Body of pancreas (tissue), 4 donors: ENCODE measurements at regions not wholly inside any gene's neighbourhood (a gene's known extent, or its start where the extent isn't known, plus 50 kb on each side); places are given as distances from the start of the nearest gene placed in this dataset.

ENCODE experiments used
- ATAC-seq: fragments of 150-250 bp; one replicate; pipeline ENCODE4 v1.9.1; 2016
- DNase-seq, 4 donors: peaks; one replicate each; pipeline ENCODE4 v3.0.0-alpha.2; 2019
- H3K27ac ChIP-seq, 4 donors: fragments of 200-600 bp; sonication (generic); 1 replicate in 3 of 4; 2 replicates in 1 of 4; pipeline versions ENCODE4 v1.5.1 to v1.6.1; 2016 to 2019; ENCODE audit warnings: mild to moderate bottlenecking in 1 of 4, mixed read lengths in 1 of 4, moderate library complexity in 1 of 4
- H3K27me3 ChIP-seq, 2 donors: fragments of 200-600 bp; sonication (generic); one replicate each; pipeline ENCODE4 v1.6.0; 2016; ENCODE audit warnings: mild to moderate bottlenecking in 1 of 2
- H3K36me3 ChIP-seq, 2 donors: fragments of 200-600 bp; sonication (generic); replicated peaks in 1 of 2; 2 replicates each; pipeline ENCODE4 v1.5.1; 2016; ENCODE audit warnings: low read depth in 2 of 2; ENCODE audit not compliant: insufficient read depth in 1 of 2
- H3K4me1 ChIP-seq: fragments of 200-600 bp; sonication (generic); one replicate; pipeline ENCODE4 v1.6.0; 2016
- H3K4me3 ChIP-seq, 2 donors: fragments of 200-600 bp; sonication (generic); 1 replicate in 1 of 2; 2 replicates in 1 of 2; pipeline ENCODE4 v1.5.1; 2016 to 2019
- H3K9me3 ChIP-seq, 3 donors: fragments of 200-600 bp; sonication (generic); 1 replicate in 2 of 3; 2 replicates in 1 of 3; pipeline ENCODE4 v1.5.1; 2016
- POLR2A ChIP-seq, 3 donors: fragments of 450-650 bp; IDR thresholded peaks; one replicate each; pipeline ENCODE4 v1.6.1; 2016; ENCODE audit warnings: antibody characterized with exemption in 3 of 3, mild to moderate bottlenecking in 2 of 3
- WGBS, 2 donors: methylation state at CpG; one replicate each; pipeline ENCODE4 v1.1.5; 2017; 5-methylcytosine and 5-hydroxymethylcytosine counted together
- intact Hi-C: fragments of 100-400 bp; cut with DNase I; formaldehyde crosslinking; loops from one replicate; pipeline ENCODE4 v1.15.1; 2023
- TF ChIP-seq, protein P1 (sequence below), 7 experiments: fragments of 450-650 bp in 4 of 7; fragments of 200-600 bp in 3 of 7; sonication (generic) in 3 of 7; IDR thresholded peaks; one replicate each; pipeline ENCODE4 v1.5.1; 2016 to 2019; ENCODE audit warnings: antibody characterized with exemption in 7 of 7

- intact Hi-C loops, result no loop called here
- H3K27me3 ChIP-seq, result no peaks in the 10 kb centered on the region
- no peak overlapping the region for H3K27ac ChIP-seq
- TF ChIP-seq POLR2A (IDR thresholded peaks at IDR 0.05), result no peak
- TF ChIP-seq, protein P1, sequence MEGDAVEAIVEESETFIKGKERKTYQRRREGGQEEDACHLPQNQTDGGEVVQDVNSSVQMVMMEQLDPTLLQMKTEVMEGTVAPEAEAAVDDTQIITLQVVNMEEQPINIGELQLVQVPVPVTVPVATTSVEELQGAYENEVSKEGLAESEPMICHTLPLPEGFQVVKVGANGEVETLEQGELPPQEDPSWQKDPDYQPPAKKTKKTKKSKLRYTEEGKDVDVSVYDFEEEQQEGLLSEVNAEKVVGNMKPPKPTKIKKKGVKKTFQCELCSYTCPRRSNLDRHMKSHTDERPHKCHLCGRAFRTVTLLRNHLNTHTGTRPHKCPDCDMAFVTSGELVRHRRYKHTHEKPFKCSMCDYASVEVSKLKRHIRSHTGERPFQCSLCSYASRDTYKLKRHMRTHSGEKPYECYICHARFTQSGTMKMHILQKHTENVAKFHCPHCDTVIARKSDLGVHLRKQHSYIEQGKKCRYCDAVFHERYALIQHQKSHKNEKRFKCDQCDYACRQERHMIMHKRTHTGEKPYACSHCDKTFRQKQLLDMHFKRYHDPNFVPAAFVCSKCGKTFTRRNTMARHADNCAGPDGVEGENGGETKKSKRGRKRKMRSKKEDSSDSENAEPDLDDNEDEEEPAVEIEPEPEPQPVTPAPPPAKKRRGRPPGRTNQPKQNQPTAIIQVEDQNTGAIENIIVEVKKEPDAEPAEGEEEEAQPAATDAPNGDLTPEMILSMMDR (IDR thresholded peaks at IDR 0.05), result no peak
- DNase-seq, result no peak
- H3K4me3 ChIP-seq, result no peak overlapping the region
- H3K36me3 ChIP-seq, result no peaks in the 10 kb centered on the region
- H3K9me3 ChIP-seq, result no peaks in the 10 kb centered on the region
- no peak for ATAC-seq
- WGBS, 2 donors, result 39 to 64% methylated on average over 3 to 4 of the region's 4 CpGs
- no peaks in the 10 kb centered on the region for H3K4me1 ChIP-seq
Measured at GRCh38 chr2:136236019-136236418, 118.1 kb upstream of the CXCR4 start.

GRCh38 chr2:136235546-136235945 is 117.6 kb upstream of the CXCR4 start:
- H3K36me3 ChIP-seq, result no peaks in the 10 kb centered on the region
- no peak for ATAC-seq
- intact Hi-C loops, result no loop called here
- TF ChIP-seq, protein P1 (IDR thresholded peaks at IDR 0.05), result no peak
- no peak for TF ChIP-seq POLR2A (IDR thresholded peaks at IDR 0.05)
- WGBS, 2 donors, result 64 to 66% methylated on average over 4 of the region's 4 CpGs
- H3K27me3 ChIP-seq, result no peaks in the 10 kb centered on the region
- H3K4me3 ChIP-seq, result no peak overlapping the region
- H3K4me1 ChIP-seq, result no peaks in the 10 kb centered on the region
- DNase-seq, result no peak
- no peak overlapping the region for H3K27ac ChIP-seq
- no peaks in the 10 kb centered on the region for H3K9me3 ChIP-seq

- Histone ChIP-seq H3K27ac (no peak overlapping the region), H3K4me1 (no peaks in the 10 kb centered on the region), H3K27me3 (no peaks in the 10 kb centered on the region), H3K36me3 (no peaks in the 10 kb centered on the region), H3K4me3 (no peak overlapping the region), H3K9me3 (no peaks in the 10 kb centered on the region)
- DNase-seq (no peak), ATAC-seq (no peak)
- no peak for TF ChIP-seq POLR2A (IDR thresholded peaks at IDR 0.05)
- TF ChIP-seq, protein P1 (IDR thresholded peaks at IDR 0.05), result no peak
- intact Hi-C loops, result no loop called here
- WGBS, 2 donors, result 77 to 83% methylated on average over 7 of the region's 7 CpGs
Measured at GRCh38 chr2:136234261-136234660, 116.3 kb upstream of the CXCR4 start.

- TF ChIP-seq POLR2A (IDR thresholded peaks at IDR 0.05), result no peak
- TF ChIP-seq, protein P1 (IDR thresholded peaks at IDR 0.05), result no peak
- Histone ChIP-seq H3K4me3 (no peak overlapping the region), H3K27ac (no peak overlapping the region), H3K36me3 (no peaks in the 10 kb centered on the region), H3K9me3 (no peaks in the 10 kb centered on the region), H3K4me1 (no peaks in the 10 kb centered on the region), H3K27me3 (no peaks in the 10 kb centered on the region)
- intact Hi-C loops, result no loop called here
- DNase-seq (no peak), ATAC-seq (no peak)
Measured at GRCh38 chr2:136233298-136233697, 115.3 kb upstream of the CXCR4 start.

GRCh38 chr2:136232456-136233172 is 114.7 kb upstream of the CXCR4 start:
- WGBS, 2 donors, result 43 to 47% methylated on average over 7 of the region's 7 CpGs
- intact Hi-C loops, result no loop called here
- TF ChIP-seq POLR2A (IDR thresholded peaks at IDR 0.05), result no peak
- TF ChIP-seq, protein P1 (IDR thresholded peaks at IDR 0.05), result no peak
- Histone ChIP-seq H3K9me3 (no peaks in the 10 kb centered on the region), H3K36me3 (no peaks in the 10 kb centered on the region), H3K4me3 (no peak overlapping the region), H3K4me1 (no peaks in the 10 kb centered on the region), H3K27me3 (no peaks in the 10 kb centered on the region), H3K27ac (no peak overlapping the region)
- ATAC-seq (no peak), DNase-seq (no peak)
